Islet of Langerhans (tissue), 1 donor: ENCODE measurements at regions not wholly inside any gene's neighbourhood (a gene's known extent, or its start where the extent isn't known, plus 50 kb on each side); places are given as distances from the start of the nearest gene placed in this dataset.
"Not testable (repeated sequence)": the region's sequence is repeated elsewhere in the genome, so short reads cannot be mapped to it uniquely, and the experiment has no call there.

Experiments used
- FAIRE-seq: peaks from one replicate; lab custom pipeline; 2011; peaks lifted over from hg19 to GRCh38; lab: Jason Lieb, UNC

DNA sequence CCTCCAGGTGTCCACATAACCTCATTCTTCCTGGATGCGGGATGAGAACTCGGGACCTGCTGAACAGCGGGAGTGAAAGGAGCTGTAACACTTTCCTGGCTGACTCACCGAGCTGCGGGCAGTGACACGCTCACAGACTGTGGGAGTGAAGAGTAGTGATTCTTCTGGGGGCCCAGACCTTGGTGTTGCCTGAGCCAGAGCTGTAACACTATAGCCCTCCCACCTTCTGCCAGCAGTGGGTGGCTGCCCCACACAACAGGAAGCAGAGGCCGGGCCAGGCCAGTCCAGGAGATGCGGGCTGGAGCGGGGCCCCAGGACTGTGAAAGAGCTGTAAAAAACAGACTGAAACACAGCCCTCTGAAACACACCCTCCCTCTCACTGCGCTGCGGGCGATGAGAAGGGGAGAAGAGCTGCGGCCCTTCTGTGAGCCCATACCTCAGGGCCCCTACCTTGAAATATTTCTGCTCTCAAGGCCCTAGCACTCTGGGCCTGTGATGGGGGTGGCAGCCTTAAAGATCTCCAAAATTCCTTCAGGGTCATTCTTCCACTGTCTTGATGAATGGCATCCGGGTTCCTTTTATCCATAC is 464.0 kb upstream of the CCDC54 start:
- no peak for FAIRE-seq

GRCh38 chr3:106913966-106914365 is 463.3 kb upstream of the CCDC54 start:
- no peak for FAIRE-seq

DNA sequence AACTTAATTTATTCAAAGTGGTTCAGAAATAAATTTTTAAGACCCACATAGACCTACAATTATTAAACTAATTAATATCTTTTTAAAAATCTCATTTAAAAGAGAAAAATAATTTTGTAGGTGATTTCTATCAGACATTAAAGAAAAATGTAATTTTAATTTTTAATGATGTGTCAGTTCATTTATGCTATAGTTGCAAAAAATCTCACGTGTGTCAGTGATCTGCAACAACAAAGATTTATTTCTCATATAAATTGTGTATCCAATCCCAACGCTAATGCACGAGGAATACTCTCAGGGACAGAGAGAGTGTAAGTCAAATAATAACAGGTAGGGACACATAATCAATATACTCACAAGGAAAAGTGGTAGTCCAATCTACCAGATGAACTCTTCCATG is 456.6 kb upstream of the CCDC54 start:
- FAIRE-seq, result no peak

- FAIRE-seq, result no peak
These were observed 448.2 kb upstream of the CCDC54 start for GRCh38 chr3:106929081-106929480.

DNA sequence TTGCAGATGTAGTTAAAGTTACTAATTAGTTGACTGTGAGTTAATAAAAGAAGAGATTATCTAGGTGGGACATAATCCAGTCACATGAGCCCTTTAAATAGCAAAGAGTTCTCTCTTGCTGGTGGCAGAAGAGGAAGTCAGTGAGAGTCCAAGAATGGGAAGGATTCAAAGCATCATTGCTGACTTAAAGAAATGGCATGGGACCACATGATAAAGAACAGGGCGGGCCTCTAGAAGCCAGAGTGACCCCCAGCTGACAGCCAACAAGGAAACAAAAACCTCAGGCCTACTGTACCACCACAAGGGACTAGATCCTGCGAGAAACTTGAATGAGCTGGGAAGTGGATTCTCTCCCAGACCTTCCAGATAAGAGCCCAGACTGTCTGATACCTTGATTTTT is 447.2 kb upstream of the CCDC54 start:
- no peak for FAIRE-seq

DNA sequence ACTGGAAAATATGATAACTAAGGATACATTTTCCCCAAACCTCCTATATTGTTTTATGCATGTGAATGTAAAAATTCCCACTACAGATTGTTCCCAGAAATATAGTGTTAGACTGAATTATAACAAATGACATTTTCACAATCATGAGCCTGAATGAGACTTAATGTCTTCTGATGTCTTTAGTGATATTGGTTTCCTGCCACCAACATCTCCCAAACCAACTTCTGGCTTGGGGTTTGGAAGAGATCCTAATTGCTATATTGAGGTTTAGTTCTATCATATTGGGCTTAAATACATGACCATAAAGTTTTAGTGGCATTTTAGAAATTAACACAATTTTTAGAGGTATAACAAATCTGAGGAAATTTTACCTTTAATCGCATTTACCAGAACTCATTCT is 445.3 kb upstream of the CCDC54 start:
- no peak for FAIRE-seq

DNA sequence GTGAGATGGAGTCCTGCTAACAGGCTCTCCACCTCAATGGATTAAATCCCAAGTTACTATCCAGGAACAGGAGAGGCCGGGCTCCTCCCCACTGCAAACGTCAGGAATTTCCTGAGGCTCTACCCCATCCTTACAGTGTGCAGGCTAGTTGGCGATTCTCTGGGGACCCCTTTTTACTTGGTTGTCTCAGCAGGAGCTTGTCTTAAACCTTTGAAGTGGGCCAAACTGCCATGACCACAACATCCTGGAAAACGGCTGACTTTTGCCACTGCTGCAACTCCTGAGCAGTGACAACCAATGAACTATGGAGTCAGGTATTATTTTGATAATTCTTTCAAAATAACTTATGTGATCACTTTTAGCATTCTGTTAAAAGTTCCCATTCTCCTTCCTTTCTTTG is 440.9 kb upstream of the CCDC54 start:
- no peak for FAIRE-seq

DNA sequence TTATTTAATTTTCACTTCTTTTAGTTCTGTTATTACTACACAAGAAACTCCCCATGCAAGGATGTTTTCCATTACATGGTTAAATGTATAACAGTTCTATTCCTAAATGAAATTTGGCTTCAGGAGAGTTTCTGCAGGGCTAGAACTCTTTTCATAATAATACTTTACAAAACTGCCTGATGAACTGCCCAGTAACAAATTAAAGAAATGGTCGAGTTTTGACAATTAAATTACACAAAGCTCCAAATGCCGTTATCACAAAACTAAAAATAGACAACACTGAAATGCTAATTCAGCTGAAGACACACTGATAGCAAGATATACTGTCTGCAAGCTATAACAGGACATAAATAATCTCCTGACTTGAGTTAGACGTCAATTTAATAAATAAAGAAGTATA is 435.2 kb upstream of the CCDC54 start:
- FAIRE-seq, result no peak

- no peak for FAIRE-seq
These were observed 434.2 kb upstream of the CCDC54 start for GRCh38 chr3:106943071-106943470.

GRCh38 chr3:106945435-106945834 is 431.8 kb upstream of the CCDC54 start:
- no peak for FAIRE-seq

- FAIRE-seq, result no peak
These were observed 430.4 kb upstream of the CCDC54 start for GRCh38 chr3:106946866-106947265.

- FAIRE-seq, result no peak
These were observed 420.2 kb upstream of the CCDC54 start for GRCh38 chr3:106957029-106957428.

GRCh38 chr3:106962993-106963392 is 414.2 kb upstream of the CCDC54 start:
- FAIRE-seq, result peak; percentile 21

DNA sequence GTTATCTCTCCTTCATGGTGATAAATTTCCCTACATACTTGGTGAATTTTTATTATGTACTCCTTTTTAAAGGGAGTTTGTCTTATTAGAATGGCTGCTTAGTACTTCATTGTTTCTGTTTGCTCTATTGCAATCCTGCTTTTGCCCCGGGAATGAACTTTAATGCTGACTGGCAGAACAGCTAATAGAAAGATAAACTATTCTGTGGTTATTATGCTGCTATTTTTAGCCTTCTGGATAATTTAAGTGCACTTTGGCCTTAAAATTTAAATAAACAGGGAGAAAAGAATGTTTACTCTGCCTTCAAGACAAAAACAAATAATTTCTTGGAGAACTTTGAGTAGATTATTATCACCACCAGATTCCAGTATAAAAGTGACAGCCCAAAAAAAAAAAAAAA is 413.8 kb upstream of the CCDC54 start:
- no peak for FAIRE-seq

DNA sequence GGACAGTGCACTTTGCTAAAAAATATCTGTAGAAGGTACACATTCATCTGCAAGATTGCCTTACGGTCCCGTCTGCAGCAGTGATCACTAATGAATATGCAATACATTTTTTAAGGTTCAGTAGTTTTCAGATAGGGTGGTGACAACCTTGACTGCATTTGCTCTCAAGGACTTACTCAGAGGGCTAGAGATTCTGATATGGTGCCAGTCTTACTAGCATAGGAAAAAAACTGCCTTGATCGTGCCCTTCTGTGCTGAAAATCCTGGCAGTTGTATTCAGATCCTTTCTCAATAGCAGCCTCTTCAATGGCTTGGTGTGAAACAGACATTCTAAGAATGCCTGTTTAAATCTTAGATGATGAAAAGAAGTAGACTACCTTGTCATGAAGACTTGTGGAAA is 411.9 kb upstream of the CCDC54 start:
- no peak for FAIRE-seq

- FAIRE-seq, result no peak
These were observed 407.6 kb upstream of the CCDC54 start for GRCh38 chr3:106969596-106969995.

GRCh38 chr3:106981392-106981791 is 395.8 kb upstream of the CCDC54 start:
- FAIRE-seq, result no peak

- no peak for FAIRE-seq
These were observed 391.5 kb upstream of the CCDC54 start for GRCh38 chr3:106985721-106986120.

DNA sequence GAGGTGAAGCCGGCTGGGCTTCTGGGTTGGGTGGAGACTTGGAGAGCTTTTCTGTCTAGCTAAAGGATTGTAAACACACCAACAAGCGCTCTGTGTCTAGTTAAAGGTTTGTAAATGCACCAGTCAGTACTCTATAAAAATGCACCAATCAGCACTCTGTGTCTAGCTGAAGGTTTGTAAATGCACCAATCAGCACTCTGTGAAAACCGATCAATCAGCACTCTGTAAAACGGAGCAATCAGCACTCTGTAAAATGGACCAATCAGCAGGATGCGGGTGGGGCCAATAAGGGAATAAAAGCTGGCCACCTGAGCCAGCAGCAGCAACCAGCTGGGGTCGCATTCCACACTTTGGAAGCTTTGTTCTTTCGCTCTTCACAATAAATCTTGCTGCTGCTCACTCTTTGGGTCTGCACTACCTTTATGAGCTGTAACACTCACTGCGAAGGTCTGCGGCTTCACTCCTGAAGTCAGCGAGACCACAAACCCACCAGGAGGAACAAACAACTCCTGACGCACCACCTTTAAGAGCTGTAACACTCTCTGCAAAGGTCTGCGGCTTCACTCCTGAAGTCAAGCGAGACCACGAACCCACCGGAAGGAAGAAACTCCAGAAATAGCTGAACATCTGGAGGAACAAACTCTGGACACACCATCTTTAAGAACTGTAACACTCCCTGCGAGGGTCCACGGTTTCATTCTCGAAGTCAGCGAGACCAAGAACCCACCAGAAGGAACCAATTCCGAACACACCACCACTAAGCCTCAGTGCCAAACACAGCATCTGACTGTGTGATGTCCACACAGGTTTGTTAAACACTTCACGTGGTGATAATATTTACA is 378.2 kb upstream of the CCDC54 start:
- not testable (repeated sequence) for FAIRE-seq

GRCh38 chr3:107001635-107002034 is 375.6 kb upstream of the CCDC54 start:
- no peak for FAIRE-seq

- not testable (repeated sequence) for FAIRE-seq
These were observed 371.9 kb upstream of the CCDC54 start for GRCh38 chr3:107005352-107005751.

DNA sequence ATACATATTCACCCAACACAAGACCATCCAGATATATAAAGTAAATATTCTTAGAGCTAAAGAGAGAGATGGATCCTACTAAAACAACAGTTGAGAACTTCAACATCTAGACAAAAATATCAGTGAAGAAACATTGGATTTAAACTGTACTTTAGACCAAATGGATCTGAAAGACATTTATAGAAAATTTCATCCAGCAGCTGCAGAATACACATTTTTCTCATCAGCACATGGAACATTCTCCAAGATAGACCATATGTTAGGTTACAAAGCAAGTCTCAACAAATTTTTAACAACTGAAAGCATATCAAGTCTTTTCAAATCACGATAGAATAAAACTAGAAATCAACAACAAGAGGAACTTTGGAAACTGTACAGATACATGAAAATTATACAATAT is 369.0 kb upstream of the CCDC54 start:
- FAIRE-seq, result no peak

DNA sequence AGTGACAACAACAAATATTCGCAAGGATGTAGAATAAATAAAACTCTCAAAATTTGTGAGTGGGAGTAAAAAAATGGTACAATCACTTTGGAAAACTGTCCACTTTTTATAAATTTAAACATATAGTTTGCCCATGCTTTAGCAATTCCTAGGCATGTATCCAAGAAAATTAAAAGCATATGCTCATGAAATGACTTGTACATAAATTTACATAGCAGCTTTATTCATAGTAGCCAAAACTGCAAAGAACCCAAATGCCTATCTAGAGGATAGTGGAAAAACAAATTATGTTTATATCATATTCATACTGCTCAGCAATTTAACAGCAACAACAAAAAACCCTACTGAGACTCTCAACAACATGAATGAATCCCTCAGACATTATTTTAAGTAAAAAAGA is 363.6 kb upstream of the CCDC54 start:
- no peak for FAIRE-seq

GRCh38 chr3:107024551-107025026 is 352.6 kb upstream of the CCDC54 start:
- no peak for FAIRE-seq
